ENCODE measurements at regions not wholly inside any gene's neighbourhood (a gene's known extent, or its start where the extent isn't known, plus 50 kb on each side); places are given as distances from the start of the nearest gene placed in this dataset.

DNA sequence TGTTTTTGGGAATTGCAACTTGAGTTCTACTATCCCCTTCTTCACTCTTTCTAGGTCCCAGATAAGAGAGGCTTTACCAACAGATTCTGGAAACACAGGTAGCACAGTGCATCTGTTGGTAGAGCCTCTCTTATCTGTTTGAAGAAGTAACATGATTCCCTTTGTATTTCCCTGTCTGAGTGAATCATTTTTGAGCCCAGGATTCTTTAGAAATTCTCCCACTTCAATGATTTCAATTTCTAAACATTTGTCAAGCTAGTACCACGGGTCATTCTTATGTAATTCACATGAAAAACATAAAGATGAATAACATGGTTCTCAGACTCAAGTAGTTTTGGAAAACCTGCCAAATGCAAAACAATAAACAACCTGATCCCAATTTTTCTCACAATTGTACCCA lies 72.0 kb upstream of the DUSP10 start:
- no peak for TF ChIP-seq POLR2AphosphoS5 (IDR thresholded peaks at IDR 0.05)
- no peak for TF ChIP-seq POLR2A (IDR thresholded peaks at IDR 0.05)
- no peak for TF ChIP-seq EP300 (IDR thresholded peaks at IDR 0.05)
- TF ChIP-seq, protein P1, sequence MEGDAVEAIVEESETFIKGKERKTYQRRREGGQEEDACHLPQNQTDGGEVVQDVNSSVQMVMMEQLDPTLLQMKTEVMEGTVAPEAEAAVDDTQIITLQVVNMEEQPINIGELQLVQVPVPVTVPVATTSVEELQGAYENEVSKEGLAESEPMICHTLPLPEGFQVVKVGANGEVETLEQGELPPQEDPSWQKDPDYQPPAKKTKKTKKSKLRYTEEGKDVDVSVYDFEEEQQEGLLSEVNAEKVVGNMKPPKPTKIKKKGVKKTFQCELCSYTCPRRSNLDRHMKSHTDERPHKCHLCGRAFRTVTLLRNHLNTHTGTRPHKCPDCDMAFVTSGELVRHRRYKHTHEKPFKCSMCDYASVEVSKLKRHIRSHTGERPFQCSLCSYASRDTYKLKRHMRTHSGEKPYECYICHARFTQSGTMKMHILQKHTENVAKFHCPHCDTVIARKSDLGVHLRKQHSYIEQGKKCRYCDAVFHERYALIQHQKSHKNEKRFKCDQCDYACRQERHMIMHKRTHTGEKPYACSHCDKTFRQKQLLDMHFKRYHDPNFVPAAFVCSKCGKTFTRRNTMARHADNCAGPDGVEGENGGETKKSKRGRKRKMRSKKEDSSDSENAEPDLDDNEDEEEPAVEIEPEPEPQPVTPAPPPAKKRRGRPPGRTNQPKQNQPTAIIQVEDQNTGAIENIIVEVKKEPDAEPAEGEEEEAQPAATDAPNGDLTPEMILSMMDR (IDR thresholded peaks at IDR 0.05): no peak
- Histone ChIP-seq H3K4me1 (no peaks in the 10 kb centered on the region), H3K4me3 (no peak overlapping the region), H3K36me3 (no peaks in the 10 kb centered on the region), H3K27me3 (no peaks in the 10 kb centered on the region), H3K9me3 (no peaks in the 10 kb centered on the region), H3K27ac (no peak overlapping the region)
- WGBS, 5 donors: 30 to 60% (median 44%) methylated on average over 1 of the region's 1 CpG
- DNase-seq: no peak
- intact Hi-C loops (cut with DNase I; ENCODE audit: low total_unique reads): no loop called here

DNA sequence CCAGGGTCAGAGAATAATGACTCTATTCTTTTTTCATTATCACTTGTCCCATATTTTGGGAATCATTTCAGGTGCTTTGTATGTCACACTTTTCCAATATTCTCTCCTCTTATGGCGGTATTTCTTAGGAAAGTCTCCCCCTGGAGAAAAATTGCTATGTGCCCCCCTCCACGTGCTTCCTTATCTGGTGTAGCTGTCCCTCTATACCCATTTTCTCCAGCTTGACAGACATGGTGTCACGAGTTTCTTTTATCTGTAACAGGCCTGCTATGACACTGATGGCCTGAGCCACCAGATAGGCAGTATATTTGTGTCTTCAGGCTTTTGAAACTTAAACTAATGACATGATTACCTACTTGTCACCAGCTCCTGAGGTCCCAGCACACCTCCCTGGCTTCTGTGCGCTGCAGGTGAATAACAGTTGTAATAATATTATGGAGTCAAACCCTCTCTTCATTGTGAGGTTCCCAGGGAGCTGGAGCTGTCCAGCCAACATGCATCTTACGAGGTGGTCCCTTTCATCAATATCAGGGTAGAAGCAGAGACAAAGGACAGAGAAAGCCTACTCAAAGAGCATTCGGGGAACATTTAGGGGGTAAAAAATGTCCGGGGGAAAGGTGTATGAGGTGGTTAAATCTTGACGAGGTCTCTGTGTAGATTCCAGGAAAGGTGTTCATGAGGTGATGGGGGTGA lies 71.2 kb upstream of the DUSP10 start:
- Histone ChIP-seq H3K4me1 (no peaks in the 10 kb centered on the region), H3K4me3 (no peak overlapping the region), H3K36me3 (no peaks in the 10 kb centered on the region), H3K27ac (no peak overlapping the region), H3K9me3 (no peaks in the 10 kb centered on the region), H3K27me3 (no peaks in the 10 kb centered on the region)
- WGBS, 5 donors: 70 to 80% (median 77%) methylated on average over 8 of the region's 8 CpGs
- no peak for DNase-seq
- TF ChIP-seq POLR2AphosphoS5 (IDR thresholded peaks at IDR 0.05) (no peak), POLR2A (IDR thresholded peaks at IDR 0.05) (no peak), EP300 (IDR thresholded peaks at IDR 0.05) (no peak)
- TF ChIP-seq, protein P1 (IDR thresholded peaks at IDR 0.05): no peak
- intact Hi-C loops (cut with DNase I; ENCODE audit: low total_unique reads): no loop called here

DNA sequence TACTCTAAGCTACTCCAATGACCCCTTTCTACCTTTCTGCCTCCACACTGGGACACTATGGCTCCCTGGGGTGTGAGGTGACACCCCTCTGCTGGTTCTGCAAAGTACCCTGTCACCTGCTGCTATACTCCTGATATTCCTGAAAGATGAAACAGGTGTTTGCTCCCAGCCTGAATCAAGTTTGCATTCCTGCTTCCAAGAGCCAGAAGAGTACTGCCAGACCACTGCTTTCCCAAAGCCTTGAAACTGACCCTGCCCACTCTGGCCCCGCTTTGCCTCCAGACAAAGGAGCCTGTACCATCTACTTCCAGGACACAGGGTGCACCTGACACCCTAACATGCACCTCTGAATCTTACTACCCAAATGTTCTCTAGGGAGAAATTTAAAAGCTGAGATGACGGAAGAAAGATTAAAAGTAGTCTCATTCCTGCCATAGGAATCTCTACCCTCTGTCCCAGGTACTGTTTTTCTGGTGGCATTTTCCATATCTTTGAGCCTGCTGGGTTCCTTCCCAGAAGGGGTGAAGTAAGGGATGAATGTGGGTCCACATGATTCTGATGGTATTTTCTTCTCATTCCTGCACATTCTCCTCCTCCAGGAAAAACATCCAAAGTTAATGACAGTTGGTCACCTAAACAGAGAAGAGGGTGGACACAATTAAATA lies 70.3 kb upstream of the DUSP10 start:
- Histone ChIP-seq H3K9me3 (no peaks in the 10 kb centered on the region), H3K4me1 (no peaks in the 10 kb centered on the region), H3K4me3 (no peak overlapping the region), H3K36me3 (no peaks in the 10 kb centered on the region), H3K27me3 (no peaks in the 10 kb centered on the region), H3K27ac (no peak overlapping the region)
- intact Hi-C loops (cut with DNase I; ENCODE audit: low total_unique reads): no loop called here
- DNase-seq: no peak
- WGBS, 5 donors: 76 to 87% (median 83%) methylated on average over 2 of the region's 2 CpGs
- TF ChIP-seq POLR2AphosphoS5 (IDR thresholded peaks at IDR 0.05) (no peak), POLR2A (IDR thresholded peaks at IDR 0.05) (no peak), EP300 (IDR thresholded peaks at IDR 0.05) (no peak)
- TF ChIP-seq, protein P1 (IDR thresholded peaks at IDR 0.05): no peak

DNA sequence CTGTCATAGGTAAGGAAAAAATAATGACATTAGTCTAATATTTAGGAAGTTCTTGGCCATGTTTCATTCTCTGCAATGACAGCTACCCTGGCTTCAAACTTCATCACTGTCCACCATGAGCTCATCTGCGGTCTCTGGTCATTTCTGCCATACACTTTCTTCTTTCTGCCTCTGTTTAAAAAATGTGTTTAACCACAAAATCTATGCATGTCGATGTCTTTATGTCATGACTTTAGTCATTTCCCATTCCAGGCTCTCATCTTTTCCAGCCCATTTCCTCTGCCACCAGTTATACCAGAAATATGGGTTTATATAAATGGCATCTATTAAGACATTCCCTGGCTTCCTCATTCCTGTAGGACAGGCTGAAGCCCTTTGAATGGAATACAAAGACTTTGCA lies 68.5 kb upstream of the DUSP10 start:
- H3K4me1 ChIP-seq: no peaks in the 10 kb centered on the region
- H3K36me3 ChIP-seq: no peaks in the 10 kb centered on the region
- H3K9me3 ChIP-seq: no peaks in the 10 kb centered on the region
- no peaks in the 10 kb centered on the region for H3K27me3 ChIP-seq
- H3K27ac ChIP-seq: no peak overlapping the region
- H3K4me3 ChIP-seq: no peak overlapping the region
- 81 to 87% (median 84%) methylated on average over 2 of the region's 2 CpGs for WGBS, 5 donors
- intact Hi-C loops (cut with DNase I; ENCODE audit: low total_unique reads): no loop called here
- TF ChIP-seq, protein P1 (IDR thresholded peaks at IDR 0.05): no peak
- TF ChIP-seq POLR2AphosphoS5 (IDR thresholded peaks at IDR 0.05): no peak
- TF ChIP-seq EP300 (IDR thresholded peaks at IDR 0.05): no peak
- TF ChIP-seq POLR2A (IDR thresholded peaks at IDR 0.05): no peak
- DNase-seq: no peak

All from stomach (tissue), 8 donors.